B cell (primary cell): ENCODE measurements at regions not wholly inside any gene's neighbourhood (a gene's known extent, or its start where the extent isn't known, plus 50 kb on each side); places are given as distances from the start of the nearest gene placed in this dataset.

Experiments
- ATAC-seq: fragments of 200-7000 bp; cut with Tn5 transposase; one replicate; pipeline ENCODE4 v1.10.0; 2021; ENCODE audit warnings: low read depth, mild to moderate bottlenecking, moderate number of reproducible peaks, moderate library complexity
- CTCF ChIA-PET: fragments of 350-600 bp; sonication (Branson Sonifier 250); formaldehyde crosslinking; loops from one replicate; lab custom pipeline; 2021; ENCODE audit warnings: antibody characterized with exemption, inconsistent platforms; lab: Charles Lee
- POLR2A ChIA-PET: fragments of 350-600 bp; sonication (Branson Sonifier 250); formaldehyde crosslinking; loops from one replicate; lab custom pipeline; 2021; ENCODE audit warnings: antibody characterized with exemption; lab: Charles Lee
- DNase-seq: peaks from one replicate; pipeline ENCODE4 v3.0.0; 2013
- H2AFZ ChIP-seq: 2 replicates; pipeline ENCODE4 v1.6.1; 2012; ENCODE audit warnings: mild to moderate bottlenecking, low read depth, low read length; ENCODE audit not compliant: insufficient read depth, poor library complexity, severe bottlenecking
- H3K27ac ChIP-seq, 2 donors: 1 replicate in 1 of 2; 2 replicates in 1 of 2; pipeline ENCODE4 v1.5.1; 2012 to 2013; ENCODE audit warnings: low read length in 2 of 2, mild to moderate bottlenecking in 2 of 2, moderate library complexity in 1 of 2
- H3K27me3 ChIP-seq, 4 experiments: fragments of 200-600 bp in 1 of 4; sonication (generic) in 1 of 4; replicated peaks in 1 of 4; 1 replicate in 2 of 4; 2 replicates in 2 of 4; pipeline versions ENCODE4 v1.6.1 to v1.7.0; 2013 to 2016; ENCODE audit warnings: low read length in 3 of 4, mild to moderate bottlenecking in 2 of 4, mixed read lengths in 1 of 4, moderate library complexity in 1 of 4; ENCODE audit not compliant: insufficient read depth in 4 of 4, control insufficient read depth in 3 of 4; ENCODE audit errors: control extremely low read depth in 1 of 4
- H3K36me3 ChIP-seq, 2 experiments: replicated peaks in 1 of 2; 1 replicate in 1 of 2; 2 replicates in 1 of 2; pipeline versions ENCODE4 v1.6.1 to v1.7.1; 2013; ENCODE audit warnings: low read length in 1 of 2; ENCODE audit not compliant: insufficient read depth in 2 of 2, control insufficient read depth in 1 of 2; ENCODE audit errors: control extremely low read depth in 1 of 2, extremely low read depth in 1 of 2
- H3K4me1 ChIP-seq, 2 donors: fragments of 200-600 bp in 1 of 2; sonication (generic) in 1 of 2; 1 replicate in 1 of 2; 2 replicates in 1 of 2; pipeline versions ENCODE4 v1.5.1 to v1.6.1; 2013 to 2017; ENCODE audit warnings: low read length in 2 of 2; ENCODE audit not compliant: control insufficient read depth in 2 of 2, insufficient read depth in 2 of 2
- H3K4me2 ChIP-seq: replicated peaks from 2 replicates; pipeline ENCODE3; 2012; ENCODE audit warnings: mild to moderate bottlenecking, low read depth, low read length; ENCODE audit not compliant: poor library complexity, severe bottlenecking
- H3K4me3 ChIP-seq, 5 experiments: fragments of 200-600 bp in 1 of 5; sonication (generic) in 1 of 5; 1 replicate in 3 of 5; 2 replicates in 2 of 5; pipeline versions ENCODE4 v1.5.1 to v1.7.0; 2011 to 2016; ENCODE audit warnings: low read length in 4 of 5, mild to moderate bottlenecking in 4 of 5, low read depth in 2 of 5, control low read depth in 1 of 5, moderate library complexity in 1 of 5; ENCODE audit not compliant: insufficient read depth in 1 of 5; ENCODE audit errors: control extremely low read depth in 1 of 5, extremely low read depth in 1 of 5
- H3K79me2 ChIP-seq: fragments of 200-600 bp; sonication (generic); one replicate; pipeline ENCODE4 v1.6.0; 2016; ENCODE audit warnings: low read length; ENCODE audit not compliant: control insufficient read depth, insufficient read depth
- H3K9ac ChIP-seq: fragments of 200-600 bp; sonication (generic); 2 replicates; pipeline ENCODE4 v1.6.1; 2017; ENCODE audit warnings: mild to moderate bottlenecking, low read length, moderate library complexity
- H3K9me3 ChIP-seq, 3 donors: one replicate each; pipeline versions ENCODE4 v1.6.1 to v1.7.1; 2013; ENCODE audit warnings: low read length in 2 of 3; ENCODE audit not compliant: control insufficient read depth in 2 of 3, insufficient read depth in 1 of 3; ENCODE audit errors: control extremely low read depth in 1 of 3
- H4K20me1 ChIP-seq: 2 replicates; pipeline ENCODE4 v1.6.0; 2012; ENCODE audit warnings: mild to moderate bottlenecking, low read length; ENCODE audit not compliant: insufficient read depth, control insufficient read depth, poor library complexity, severe bottlenecking
- H3K27ac Mint-ChIP-seq: one replicate; pipeline ENCODE4 v1.8.0; 2021; ENCODE audit warnings: mixed read lengths
- H3K27me3 Mint-ChIP-seq: one replicate; pipeline ENCODE4 v1.8.0; 2021; ENCODE audit warnings: mixed read lengths
- H3K4me1 Mint-ChIP-seq: one replicate; pipeline ENCODE4 v1.8.0; 2021; ENCODE audit warnings: mixed read lengths
- H3K4me3 Mint-ChIP-seq: one replicate; pipeline ENCODE4 v1.8.0; 2021; ENCODE audit warnings: mixed read lengths
- H3K9me3 Mint-ChIP-seq: one replicate; pipeline ENCODE4 v1.8.0; 2022; ENCODE audit warnings: mixed read lengths; ENCODE audit not compliant: insufficient read depth
- EZH2 ChIP-seq: IDR thresholded peaks from 2 replicates; pipeline ENCODE4 v1.6.1; 2012; ENCODE audit warnings: borderline replicate concordance, low read depth, mild to moderate bottlenecking, moderate library complexity, low read length; ENCODE audit not compliant: insufficient read depth, poor library complexity, severe bottlenecking
- WGBS: methylation state at CpG from one replicate; pipeline ENCODE4 v1.1.5; 2013; ENCODE audit warnings: missing lambda C conversion rate; ENCODE audit not compliant: insufficient coverage; 5-methylcytosine and 5-hydroxymethylcytosine counted together
- intact Hi-C: fragments of 100-400 bp; cut with micrococcal nuclease; formaldehyde crosslinking; loops from one replicate; pipeline ENCODE4 v1.10.0; 2022
- TF ChIP-seq, protein P1 (sequence below): fragments of 200-600 bp; IDR thresholded peaks from one replicate; pipeline ENCODE4 v1.8.0; 2022; ENCODE audit warnings: antibody characterized with exemption, mild to moderate bottlenecking

DNA sequence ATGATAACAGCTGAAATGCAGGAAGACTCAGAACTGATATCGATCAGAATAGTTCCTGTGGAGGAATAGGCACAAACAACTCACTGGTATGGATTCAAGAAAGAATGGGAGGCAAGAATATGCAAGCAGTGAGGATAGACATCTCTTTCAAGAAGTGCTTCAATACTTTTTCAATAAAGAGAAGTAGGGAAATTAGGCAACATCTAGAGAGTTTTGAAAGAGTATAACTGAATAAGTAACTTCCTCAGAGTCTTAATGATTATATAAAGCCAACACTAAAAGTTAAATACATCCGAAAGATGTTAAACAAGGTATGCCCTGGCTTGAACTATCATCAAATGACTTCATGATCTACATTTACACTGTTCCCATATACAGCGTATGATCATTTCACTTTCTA is 1443.0 kb downstream of the PCDH7 start:
- DNase-seq (no peak), ATAC-seq (no peak)
- CTCF ChIA-PET: no interaction called here
- Histone ChIP-seq H4K20me1 (no peaks in the 10 kb centered on the region), H3K9me3 (no peaks in the 10 kb centered on the region), H3K4me3 (no peak overlapping the region), H3K4me2 (no peak overlapping the region), H3K79me2 (no peaks in the 10 kb centered on the region), H3K9ac (no peak overlapping the region), H3K27me3 (no peaks in the 10 kb centered on the region), H3K27ac (no peak overlapping the region), H2AFZ (no peak overlapping the region), H3K36me3 (no peaks in the 10 kb centered on the region), H3K4me1 (no peaks in the 10 kb centered on the region)
- Mint-ChIP-seq H3K27ac (no peak overlapping the region), H3K9me3 (no peaks in the 10 kb centered on the region), H3K27me3 (no peaks in the 10 kb centered on the region), H3K4me3 (no peak overlapping the region), H3K4me1 (no peaks in the 10 kb centered on the region)
- 29% methylated on average over 1 of the region's 3 CpGs for WGBS
- intact Hi-C loops: no loop called here
- TF ChIP-seq EZH2: no peak
- TF ChIP-seq, protein P1, sequence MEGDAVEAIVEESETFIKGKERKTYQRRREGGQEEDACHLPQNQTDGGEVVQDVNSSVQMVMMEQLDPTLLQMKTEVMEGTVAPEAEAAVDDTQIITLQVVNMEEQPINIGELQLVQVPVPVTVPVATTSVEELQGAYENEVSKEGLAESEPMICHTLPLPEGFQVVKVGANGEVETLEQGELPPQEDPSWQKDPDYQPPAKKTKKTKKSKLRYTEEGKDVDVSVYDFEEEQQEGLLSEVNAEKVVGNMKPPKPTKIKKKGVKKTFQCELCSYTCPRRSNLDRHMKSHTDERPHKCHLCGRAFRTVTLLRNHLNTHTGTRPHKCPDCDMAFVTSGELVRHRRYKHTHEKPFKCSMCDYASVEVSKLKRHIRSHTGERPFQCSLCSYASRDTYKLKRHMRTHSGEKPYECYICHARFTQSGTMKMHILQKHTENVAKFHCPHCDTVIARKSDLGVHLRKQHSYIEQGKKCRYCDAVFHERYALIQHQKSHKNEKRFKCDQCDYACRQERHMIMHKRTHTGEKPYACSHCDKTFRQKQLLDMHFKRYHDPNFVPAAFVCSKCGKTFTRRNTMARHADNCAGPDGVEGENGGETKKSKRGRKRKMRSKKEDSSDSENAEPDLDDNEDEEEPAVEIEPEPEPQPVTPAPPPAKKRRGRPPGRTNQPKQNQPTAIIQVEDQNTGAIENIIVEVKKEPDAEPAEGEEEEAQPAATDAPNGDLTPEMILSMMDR: no peak
- POLR2A ChIA-PET: no interaction called here

DNA sequence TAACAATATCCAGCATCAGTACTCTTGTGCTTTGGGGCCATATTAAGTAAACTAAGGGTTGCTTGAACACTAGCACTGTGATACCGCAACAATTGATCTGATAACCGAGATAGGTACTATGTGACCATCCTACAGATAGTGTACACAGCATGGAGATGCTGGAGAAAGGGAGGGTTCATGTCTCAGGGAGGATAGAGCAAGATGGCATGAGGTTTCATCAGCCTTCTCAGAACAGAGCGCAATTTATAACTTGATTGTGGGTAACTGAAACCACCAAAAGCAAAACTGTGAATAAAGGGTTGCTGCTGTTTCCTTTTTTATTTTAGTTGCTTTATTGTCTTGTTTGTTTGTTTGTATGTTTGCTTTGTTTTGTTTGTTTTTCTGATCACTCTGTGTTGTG is 1449.7 kb downstream of the PCDH7 start:
- TF ChIP-seq, protein P1: no peak
- TF ChIP-seq EZH2: no peak
- DNase-seq (no peak), ATAC-seq (no peak)
- H3K27me3 Mint-ChIP-seq: no peaks in the 10 kb centered on the region
- no peak overlapping the region for H3K27ac ChIP-seq
- no peaks in the 10 kb centered on the region for H3K4me1 Mint-ChIP-seq
- H3K4me2 ChIP-seq: no peak overlapping the region
- ChIA-PET POLR2A (no interaction called here), CTCF (no interaction called here)
- H3K27ac Mint-ChIP-seq: no peak overlapping the region
- no peak overlapping the region for H3K9ac ChIP-seq
- H2AFZ ChIP-seq: no peak overlapping the region
- H4K20me1 ChIP-seq: no peaks in the 10 kb centered on the region
- H3K9me3 ChIP-seq: peaks cover 0 to 1% (median 0%) of the 10 kb centered on the region in 3 donors
- H3K36me3 ChIP-seq: no peaks in the 10 kb centered on the region
- H3K4me3 ChIP-seq: no peak overlapping the region
- no peak overlapping the region for H3K4me3 Mint-ChIP-seq
- H3K4me1 ChIP-seq: no peaks in the 10 kb centered on the region
- intact Hi-C loops: no loop called here
- H3K9me3 Mint-ChIP-seq: peaks cover 3% of the 10 kb centered on the region
- no peaks in the 10 kb centered on the region for H3K27me3 ChIP-seq
- H3K79me2 ChIP-seq: no peaks in the 10 kb centered on the region
- WGBS: 90% methylated on average over 1 of the region's 3 CpGs
